MM.1S (cell line): ENCODE measurements at regions not wholly inside any gene's neighbourhood (a gene's known extent, or its start where the extent isn't known, plus 50 kb on each side); places are given as distances from the start of the nearest gene placed in this dataset.

Experiments used
- DNase-seq: peaks from one replicate; pipeline ENCODE4 v3.0.0-alpha.2; 2015
- H2AFZ ChIP-seq: fragments of 300-600 bp; sonication (generic); 2 replicates; pipeline ENCODE4 v1.6.0; 2016; ENCODE audit warnings: antibody characterized with exemption, low read length
- H3F3A ChIP-seq: fragments of 300-600 bp; sonication (generic); 2 replicates; pipeline ENCODE4 v1.6.1; 2016; ENCODE audit warnings: mild to moderate bottlenecking, antibody characterized with exemption, low read length, moderate library complexity, mixed read lengths; ENCODE audit not compliant: insufficient read depth
- H3K27ac ChIP-seq: fragments of 300-600 bp; sonication (generic); 2 replicates; pipeline ENCODE4 v1.5.1; 2016; ENCODE audit warnings: mild to moderate bottlenecking, low read length
- H3K27me3 ChIP-seq: fragments of 300-600 bp; sonication (generic); replicated peaks from 2 replicates; pipeline ENCODE4 v1.6.0; 2016; ENCODE audit warnings: low read length; ENCODE audit not compliant: insufficient read depth
- H3K36me3 ChIP-seq: fragments of 300-600 bp; sonication (generic); replicated peaks from 2 replicates; pipeline ENCODE4 v1.6.1; 2016; ENCODE audit warnings: mild to moderate bottlenecking, low read length, mixed read lengths; ENCODE audit not compliant: insufficient read depth
- H3K4me1 ChIP-seq: fragments of 300-600 bp; sonication (generic); 2 replicates; pipeline ENCODE4 v1.6.1; 2016; ENCODE audit warnings: low read length, mixed read lengths
- H3K4me2 ChIP-seq: fragments of 300-600 bp; sonication (generic); 2 replicates; pipeline ENCODE4 v1.6.0; 2016; ENCODE audit warnings: low read depth, low read length
- H3K4me3 ChIP-seq: fragments of 300-600 bp; sonication (generic); 2 replicates; pipeline ENCODE4 v1.5.1; 2016; ENCODE audit warnings: low read length, mixed read lengths
- H3K79me2 ChIP-seq: fragments of 300-600 bp; sonication (generic); 2 replicates; pipeline ENCODE4 v1.6.1; 2016; ENCODE audit warnings: mixed run types, low read length, mixed read lengths
- H3K9ac ChIP-seq: fragments of 300-600 bp; sonication (generic); 2 replicates; pipeline ENCODE4 v1.6.1; 2016; ENCODE audit warnings: low read length, mixed read lengths
- H3K9me2 ChIP-seq: fragments of 300-600 bp; sonication (generic); replicated peaks from 2 replicates; pipeline ENCODE4 v1.6.1; 2016; ENCODE audit warnings: mild to moderate bottlenecking, low read length, mixed read lengths; ENCODE audit not compliant: insufficient read depth
- H3K9me3 ChIP-seq: fragments of 300-600 bp; sonication (generic); replicated peaks from 2 replicates; pipeline ENCODE4 v1.6.1; 2016; ENCODE audit warnings: mild to moderate bottlenecking, low read length, mixed read lengths; ENCODE audit not compliant: insufficient read depth
- H4K20me1 ChIP-seq: fragments of 300-600 bp; sonication (generic); 2 replicates; pipeline ENCODE4 v1.6.1; 2016; ENCODE audit warnings: mild to moderate bottlenecking, low read length, moderate library complexity, mixed read lengths; ENCODE audit not compliant: insufficient read depth
- EZH2 ChIP-seq: fragments of 300-600 bp; sonication (generic); optimal IDR thresholded peaks from 2 replicates; pipeline ENCODE3; 2017; ENCODE audit warnings: low read depth, mild to moderate bottlenecking, antibody characterized with exemption, low read length, mixed read lengths
- EZH2phosphoT487 ChIP-seq: fragments of 300-600 bp; sonication (generic); IDR thresholded peaks from 2 replicates; pipeline ENCODE4 v1.6.1; 2018; ENCODE audit warnings: antibody characterized with exemption, low read length
- TF ChIP-seq, protein P1 (sequence below): fragments of 300-600 bp; sonication (generic); IDR thresholded peaks from 2 replicates; pipeline ENCODE4 v1.5.1; 2016; ENCODE audit warnings: antibody characterized with exemption, low read length, mixed read lengths

DNA sequence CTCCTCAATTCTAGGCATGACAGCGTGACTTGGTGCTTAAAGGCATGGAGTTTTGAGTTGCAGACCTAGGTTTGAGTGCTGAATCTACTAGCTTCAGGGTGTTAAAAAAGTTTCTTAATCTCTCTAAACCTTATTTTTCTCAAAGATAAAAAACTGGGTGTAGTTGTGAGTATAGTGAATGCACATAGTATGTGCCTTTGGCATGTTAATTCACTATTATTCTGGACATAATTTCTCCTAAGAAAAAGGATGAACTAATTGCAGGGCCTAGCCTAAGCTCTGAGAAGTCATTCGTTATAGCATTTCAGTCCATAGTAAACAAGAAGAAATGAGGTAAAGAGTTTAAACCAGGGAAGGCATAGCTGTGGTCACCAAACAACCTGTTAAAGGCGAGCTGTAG, 149.0 kb downstream of the LACC1 start:
- Histone ChIP-seq H3K9ac (no peak overlapping the region), H3K9me2 (no peaks in the 10 kb centered on the region), H3K27me3 (no peaks in the 10 kb centered on the region), H3K9me3 (no peaks in the 10 kb centered on the region), H3F3A (no peaks in the 10 kb centered on the region), H3K4me3 (no peak overlapping the region), H3K4me1 (no peaks in the 10 kb centered on the region), H4K20me1 (no peaks in the 10 kb centered on the region), H2AFZ (no peak overlapping the region), H3K36me3 (no peaks in the 10 kb centered on the region), H3K27ac (no peak overlapping the region), H3K4me2 (no peak overlapping the region), H3K79me2 (no peaks in the 10 kb centered on the region)
- TF ChIP-seq EZH2phosphoT487: no peak
- no peak for TF ChIP-seq EZH2
- TF ChIP-seq, protein P1, sequence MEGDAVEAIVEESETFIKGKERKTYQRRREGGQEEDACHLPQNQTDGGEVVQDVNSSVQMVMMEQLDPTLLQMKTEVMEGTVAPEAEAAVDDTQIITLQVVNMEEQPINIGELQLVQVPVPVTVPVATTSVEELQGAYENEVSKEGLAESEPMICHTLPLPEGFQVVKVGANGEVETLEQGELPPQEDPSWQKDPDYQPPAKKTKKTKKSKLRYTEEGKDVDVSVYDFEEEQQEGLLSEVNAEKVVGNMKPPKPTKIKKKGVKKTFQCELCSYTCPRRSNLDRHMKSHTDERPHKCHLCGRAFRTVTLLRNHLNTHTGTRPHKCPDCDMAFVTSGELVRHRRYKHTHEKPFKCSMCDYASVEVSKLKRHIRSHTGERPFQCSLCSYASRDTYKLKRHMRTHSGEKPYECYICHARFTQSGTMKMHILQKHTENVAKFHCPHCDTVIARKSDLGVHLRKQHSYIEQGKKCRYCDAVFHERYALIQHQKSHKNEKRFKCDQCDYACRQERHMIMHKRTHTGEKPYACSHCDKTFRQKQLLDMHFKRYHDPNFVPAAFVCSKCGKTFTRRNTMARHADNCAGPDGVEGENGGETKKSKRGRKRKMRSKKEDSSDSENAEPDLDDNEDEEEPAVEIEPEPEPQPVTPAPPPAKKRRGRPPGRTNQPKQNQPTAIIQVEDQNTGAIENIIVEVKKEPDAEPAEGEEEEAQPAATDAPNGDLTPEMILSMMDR: no peak
- DNase-seq: no peak

- H3K36me3 ChIP-seq: no peaks in the 10 kb centered on the region
- H3K4me3 ChIP-seq: no peak overlapping the region
- no peaks in the 10 kb centered on the region for H3K4me1 ChIP-seq
- TF ChIP-seq, protein P1: no peak
- no peak for TF ChIP-seq EZH2
- TF ChIP-seq EZH2phosphoT487: no peak
- H3K27me3 ChIP-seq: no peaks in the 10 kb centered on the region
- H3K4me2 ChIP-seq: no peak overlapping the region
- H3K9me2 ChIP-seq: no peaks in the 10 kb centered on the region
- no peaks in the 10 kb centered on the region for H4K20me1 ChIP-seq
- no peak overlapping the region for H3K27ac ChIP-seq
- no peak overlapping the region for H3K9ac ChIP-seq
- H3F3A ChIP-seq: no peaks in the 10 kb centered on the region
- no peak overlapping the region for H2AFZ ChIP-seq
- no peaks in the 10 kb centered on the region for H3K9me3 ChIP-seq
- H3K79me2 ChIP-seq: no peaks in the 10 kb centered on the region
- no peak for DNase-seq
Observed at GRCh38 chr13:44030615-44031014, 150.9 kb downstream of the LACC1 start.

DNA sequence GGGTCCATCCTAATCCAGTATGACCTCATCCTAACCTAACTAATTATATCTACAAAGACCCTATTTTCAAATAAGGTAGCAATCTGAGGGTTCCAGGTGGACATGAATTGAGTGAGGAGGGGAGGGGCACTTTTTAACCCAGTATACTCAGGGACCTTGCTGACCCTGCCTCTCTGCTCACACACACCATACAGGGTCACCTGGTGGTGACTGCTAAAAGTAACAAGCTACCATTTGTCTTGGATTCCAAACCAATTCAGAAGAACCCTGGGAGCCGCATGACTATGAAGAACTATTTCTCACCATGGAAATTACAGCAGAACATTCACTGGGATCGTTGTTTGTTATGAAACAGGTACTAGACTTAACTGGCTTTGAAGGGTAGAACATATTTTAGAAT, 151.9 kb downstream of the LACC1 start:
- Histone ChIP-seq H4K20me1 (no peaks in the 10 kb centered on the region), H3K4me3 (no peak overlapping the region), H3K27ac (no peak overlapping the region), H3K9ac (no peak overlapping the region), H3K4me1 (no peaks in the 10 kb centered on the region), H3K27me3 (no peaks in the 10 kb centered on the region), H3K79me2 (no peaks in the 10 kb centered on the region), H2AFZ (no peak overlapping the region), H3F3A (no peaks in the 10 kb centered on the region), H3K4me2 (no peak overlapping the region), H3K9me2 (no peaks in the 10 kb centered on the region), H3K9me3 (no peaks in the 10 kb centered on the region), H3K36me3 (no peaks in the 10 kb centered on the region)
- TF ChIP-seq, protein P1: no peak
- TF ChIP-seq EZH2 (no peak), EZH2phosphoT487 (no peak)
- DNase-seq: no peak

DNA sequence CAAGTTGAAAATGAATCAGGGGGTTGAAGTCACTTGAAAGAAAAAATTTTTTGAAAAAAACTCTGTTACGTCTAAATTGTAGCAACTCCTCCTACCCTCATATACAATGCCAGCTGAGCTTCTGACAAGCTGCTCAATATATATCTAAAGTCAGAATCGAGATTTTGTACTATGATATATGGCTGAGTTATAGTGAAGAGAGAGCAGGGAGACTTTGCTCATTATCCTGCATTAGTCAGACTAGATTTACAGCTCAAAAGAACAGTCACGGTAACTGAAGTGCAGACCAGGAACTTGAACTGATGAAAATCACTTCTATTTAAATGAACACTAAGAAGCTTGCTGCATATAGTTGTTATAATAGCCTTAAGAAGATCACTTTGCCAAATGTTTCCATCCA, 153.1 kb downstream of the LACC1 start:
- no peaks in the 10 kb centered on the region for H3K9me2 ChIP-seq
- H3K4me1 ChIP-seq: no peaks in the 10 kb centered on the region
- no peak overlapping the region for H3K27ac ChIP-seq
- H3K36me3 ChIP-seq: no peaks in the 10 kb centered on the region
- H2AFZ ChIP-seq: no peak overlapping the region
- no peaks in the 10 kb centered on the region for H3K9me3 ChIP-seq
- H3K4me2 ChIP-seq: no peak overlapping the region
- H3K79me2 ChIP-seq: no peaks in the 10 kb centered on the region
- H4K20me1 ChIP-seq: no peaks in the 10 kb centered on the region
- DNase-seq: no peak
- TF ChIP-seq, protein P1: no peak
- no peak for TF ChIP-seq EZH2phosphoT487
- no peak for TF ChIP-seq EZH2
- no peaks in the 10 kb centered on the region for H3F3A ChIP-seq
- H3K4me3 ChIP-seq: no peak overlapping the region
- no peaks in the 10 kb centered on the region for H3K27me3 ChIP-seq
- H3K9ac ChIP-seq: no peak overlapping the region
